ENCODE measurements at regions not wholly inside any gene's neighbourhood (a gene's known extent, or its start where the extent isn't known, plus 50 kb on each side); places are given as distances from the start of the nearest gene placed in this dataset.

DNA sequence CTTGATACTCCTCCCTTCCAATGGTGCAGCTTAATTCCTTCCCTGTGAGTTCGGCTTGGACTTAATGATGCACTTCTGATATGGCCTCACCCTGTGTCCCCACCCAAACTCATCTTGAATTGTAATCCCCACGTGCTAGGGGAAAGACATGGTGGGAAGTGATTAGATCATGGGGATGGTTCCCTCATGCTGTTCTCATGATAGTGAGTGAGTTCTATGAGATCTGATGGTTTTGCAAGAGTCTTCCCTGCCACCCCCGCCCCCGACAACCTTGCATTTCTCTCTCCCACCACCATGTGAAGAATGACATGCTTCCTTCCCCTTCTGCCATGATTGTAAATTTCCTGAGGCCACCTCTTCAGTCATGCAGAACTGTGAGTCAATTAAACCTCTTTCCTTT, 50.3 kb upstream of the HLA-G start:
- no peak for DNase-seq
- H3K27me3 ChIP-seq = no peaks in the 10 kb centered on the region
- H3K4me3 ChIP-seq = no peak overlapping the region
- intact Hi-C loops (cut with DNase I) = no loop called here
- ATAC-seq = peak; percentile 74
- H3K27ac ChIP-seq = no peak overlapping the region
- no peaks in the 10 kb centered on the region for H3K36me3 ChIP-seq
- no peaks in the 10 kb centered on the region for H3K4me1 ChIP-seq
- TF ChIP-seq, protein P1, sequence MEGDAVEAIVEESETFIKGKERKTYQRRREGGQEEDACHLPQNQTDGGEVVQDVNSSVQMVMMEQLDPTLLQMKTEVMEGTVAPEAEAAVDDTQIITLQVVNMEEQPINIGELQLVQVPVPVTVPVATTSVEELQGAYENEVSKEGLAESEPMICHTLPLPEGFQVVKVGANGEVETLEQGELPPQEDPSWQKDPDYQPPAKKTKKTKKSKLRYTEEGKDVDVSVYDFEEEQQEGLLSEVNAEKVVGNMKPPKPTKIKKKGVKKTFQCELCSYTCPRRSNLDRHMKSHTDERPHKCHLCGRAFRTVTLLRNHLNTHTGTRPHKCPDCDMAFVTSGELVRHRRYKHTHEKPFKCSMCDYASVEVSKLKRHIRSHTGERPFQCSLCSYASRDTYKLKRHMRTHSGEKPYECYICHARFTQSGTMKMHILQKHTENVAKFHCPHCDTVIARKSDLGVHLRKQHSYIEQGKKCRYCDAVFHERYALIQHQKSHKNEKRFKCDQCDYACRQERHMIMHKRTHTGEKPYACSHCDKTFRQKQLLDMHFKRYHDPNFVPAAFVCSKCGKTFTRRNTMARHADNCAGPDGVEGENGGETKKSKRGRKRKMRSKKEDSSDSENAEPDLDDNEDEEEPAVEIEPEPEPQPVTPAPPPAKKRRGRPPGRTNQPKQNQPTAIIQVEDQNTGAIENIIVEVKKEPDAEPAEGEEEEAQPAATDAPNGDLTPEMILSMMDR (IDR thresholded peaks at IDR 0.05) = no peak
- no peaks in the 10 kb centered on the region for H3K9me3 ChIP-seq
